Gastroesophageal sphincter (tissue), 4 donors: ENCODE measurements at regions not wholly inside any gene's neighbourhood (a gene's known extent, or its start where the extent isn't known, plus 50 kb on each side); places are given as distances from the start of the nearest gene placed in this dataset.

Experiments used
- ATAC-seq: fragments of 150-250 bp; one replicate; pipeline ENCODE4 v1.9.1; 2016; ENCODE audit warnings: mild to moderate bottlenecking, moderate library complexity
- H3K27ac ChIP-seq, 4 donors: fragments of 200-600 bp; sonication (generic) in 3 of 4; 1 replicate in 3 of 4; 2 replicates in 1 of 4; pipeline ENCODE4 v1.5.1; 2016 to 2019
- H3K27me3 ChIP-seq: fragments of 200-600 bp; sonication (generic); one replicate; pipeline ENCODE4 v1.5.1; 2019
- H3K36me3 ChIP-seq, 2 donors: fragments of 200-600 bp; sonication (generic); one replicate each; pipeline ENCODE4 v1.5.1; 2019; ENCODE audit warnings: control low read depth in 1 of 2
- H3K4me1 ChIP-seq, 3 donors: fragments of 200-600 bp; sonication (generic); 1 replicate in 2 of 3; 2 replicates in 1 of 3; pipeline ENCODE4 v1.5.1; 2016 to 2019; ENCODE audit warnings: control low read depth in 2 of 3
- H3K4me3 ChIP-seq, 2 donors: fragments of 200-600 bp; sonication (generic); one replicate each; pipeline ENCODE4 v1.5.1; 2019; ENCODE audit warnings: mild to moderate bottlenecking in 1 of 2, moderate library complexity in 1 of 2
- H3K9me3 ChIP-seq, 3 donors: fragments of 200-600 bp; sonication (generic); one replicate each; pipeline ENCODE4 v1.5.1; 2017 to 2019; ENCODE audit warnings: control low read depth in 2 of 3
- EP300 ChIP-seq: sonication (generic); formaldehyde crosslinking; IDR thresholded peaks from one replicate; pipeline ENCODE4 v1.6.1; 2017; ENCODE audit warnings: antibody characterized with exemption, mild to moderate bottlenecking
- POLR2A ChIP-seq, 2 donors: fragments of 450-650 bp; IDR thresholded peaks; one replicate each; pipeline ENCODE4 v1.6.1; 2017; ENCODE audit warnings: antibody characterized with exemption in 2 of 2, mild to moderate bottlenecking in 2 of 2, moderate library complexity in 1 of 2
- POLR2AphosphoS5 ChIP-seq: sonication (generic); formaldehyde crosslinking; IDR thresholded peaks from one replicate; pipeline ENCODE4 v1.6.1; 2017; ENCODE audit warnings: antibody characterized with exemption
- WGBS, 2 donors: methylation state at CpG; one replicate each; pipeline ENCODE4 v1.1.5; 2018; ENCODE audit warnings: low coverage in 1 of 2; 5-methylcytosine and 5-hydroxymethylcytosine counted together
- TF ChIP-seq, protein P1 (sequence below), 4 experiments: fragments of 200-600 bp in 2 of 4; fragments of 450-650 bp in 2 of 4; sonication (generic) in 1 of 4; IDR thresholded peaks; one replicate each; pipeline ENCODE4 v1.5.1; 2017 to 2019; ENCODE audit warnings: antibody characterized with exemption in 4 of 4, mild to moderate bottlenecking in 2 of 4, moderate library complexity in 2 of 4

GRCh38 chr6:44762496-44762895 lies 375.0 kb downstream of the CDC5L start:
- Histone ChIP-seq H3K9me3 (peaks cover 0 to 47% (median 0%) of the 10 kb centered on the region in 3 donors), H3K36me3 (no peaks in the 10 kb centered on the region), H3K4me1 (no peaks in the 10 kb centered on the region), H3K4me3 (no peak overlapping the region), H3K27me3 (no peaks in the 10 kb centered on the region), H3K27ac (no peak overlapping the region)
- 80 to 100% methylated on average over 1 of the region's 1 CpG for WGBS, 2 donors
- TF ChIP-seq, protein P1, sequence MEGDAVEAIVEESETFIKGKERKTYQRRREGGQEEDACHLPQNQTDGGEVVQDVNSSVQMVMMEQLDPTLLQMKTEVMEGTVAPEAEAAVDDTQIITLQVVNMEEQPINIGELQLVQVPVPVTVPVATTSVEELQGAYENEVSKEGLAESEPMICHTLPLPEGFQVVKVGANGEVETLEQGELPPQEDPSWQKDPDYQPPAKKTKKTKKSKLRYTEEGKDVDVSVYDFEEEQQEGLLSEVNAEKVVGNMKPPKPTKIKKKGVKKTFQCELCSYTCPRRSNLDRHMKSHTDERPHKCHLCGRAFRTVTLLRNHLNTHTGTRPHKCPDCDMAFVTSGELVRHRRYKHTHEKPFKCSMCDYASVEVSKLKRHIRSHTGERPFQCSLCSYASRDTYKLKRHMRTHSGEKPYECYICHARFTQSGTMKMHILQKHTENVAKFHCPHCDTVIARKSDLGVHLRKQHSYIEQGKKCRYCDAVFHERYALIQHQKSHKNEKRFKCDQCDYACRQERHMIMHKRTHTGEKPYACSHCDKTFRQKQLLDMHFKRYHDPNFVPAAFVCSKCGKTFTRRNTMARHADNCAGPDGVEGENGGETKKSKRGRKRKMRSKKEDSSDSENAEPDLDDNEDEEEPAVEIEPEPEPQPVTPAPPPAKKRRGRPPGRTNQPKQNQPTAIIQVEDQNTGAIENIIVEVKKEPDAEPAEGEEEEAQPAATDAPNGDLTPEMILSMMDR (IDR thresholded peaks at IDR 0.05) = no peak
- TF ChIP-seq POLR2A (IDR thresholded peaks at IDR 0.05) (no peak), POLR2AphosphoS5 (no peak), EP300 (no peak)
- no peak for ATAC-seq

DNA sequence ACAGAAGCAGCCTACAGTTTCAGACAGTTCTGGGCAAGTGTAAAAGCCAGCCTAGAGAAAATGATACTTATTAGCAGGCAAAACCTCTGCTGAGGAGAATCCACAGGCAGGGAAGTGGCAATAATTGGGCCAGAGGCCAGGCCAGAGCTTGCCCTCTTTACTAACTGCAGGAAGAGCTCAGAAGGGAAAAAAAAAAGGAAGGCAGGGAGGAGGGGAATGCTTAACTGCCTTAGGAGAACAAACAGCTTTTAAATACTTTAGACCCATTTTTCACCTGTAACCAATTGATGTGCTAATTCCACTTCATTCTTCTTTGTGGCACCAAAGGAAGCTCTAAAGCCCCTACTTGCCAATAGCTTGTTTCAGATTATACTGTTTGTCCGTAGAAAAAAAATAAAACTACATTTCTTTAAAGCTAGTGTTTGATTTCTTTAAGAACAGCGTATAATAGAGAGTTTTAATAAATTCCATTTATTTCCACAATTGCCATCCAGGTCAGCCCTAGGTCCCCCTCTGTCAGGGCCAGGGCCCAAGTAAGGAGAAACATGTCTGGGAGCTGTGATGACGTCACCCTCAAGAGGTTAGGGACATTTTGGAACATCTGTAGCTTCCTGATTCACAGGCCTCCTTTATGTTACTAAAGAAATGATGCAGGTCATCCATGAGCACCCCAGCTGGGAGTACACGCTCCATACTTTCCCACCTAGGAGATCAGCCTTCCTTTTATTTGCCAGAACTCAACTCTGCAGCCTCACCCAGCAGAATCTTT lies 384.3 kb downstream of the CDC5L start:
- ATAC-seq = no peak
- no peaks in the 10 kb centered on the region for H3K36me3 ChIP-seq
- no peak overlapping the region for H3K4me3 ChIP-seq
- no peaks in the 10 kb centered on the region for H3K4me1 ChIP-seq
- WGBS, 2 donors = 77 to 86% methylated on average over 2 to 4 of the region's 4 CpGs
- H3K27ac ChIP-seq = no peak overlapping the region
- peaks cover 0 to 6% (median 0%) of the 10 kb centered on the region in 3 donors for H3K9me3 ChIP-seq
- no peaks in the 10 kb centered on the region for H3K27me3 ChIP-seq
- TF ChIP-seq EP300 (no peak), POLR2A (IDR thresholded peaks at IDR 0.05) (no peak), POLR2AphosphoS5 (no peak)
- TF ChIP-seq, protein P1 (IDR thresholded peaks at IDR 0.05) = no peak

DNA sequence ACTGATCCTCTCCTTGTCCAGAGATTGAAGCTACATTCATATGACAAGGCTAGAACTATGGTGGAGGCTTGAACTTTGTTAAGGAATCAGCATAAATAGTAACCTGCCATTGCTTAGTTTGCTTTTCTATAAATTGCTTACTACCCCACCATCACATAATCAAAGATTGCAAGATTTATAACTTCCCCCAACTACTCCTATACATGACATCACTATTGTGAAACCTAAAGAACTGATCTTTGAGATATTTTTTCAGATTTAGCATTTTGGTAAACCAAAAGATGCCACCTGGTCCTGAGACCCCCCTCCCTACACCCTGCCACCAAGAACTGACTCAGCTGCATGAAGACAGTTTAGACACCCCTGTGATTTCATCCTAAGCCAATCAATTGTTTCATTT lies 385.3 kb downstream of the CDC5L start:
- TF ChIP-seq, protein P1 (IDR thresholded peaks at IDR 0.05) = no peak
- no peak for TF ChIP-seq EP300
- TF ChIP-seq POLR2A (IDR thresholded peaks at IDR 0.05) = no peak
- TF ChIP-seq POLR2AphosphoS5 = no peak

DNA sequence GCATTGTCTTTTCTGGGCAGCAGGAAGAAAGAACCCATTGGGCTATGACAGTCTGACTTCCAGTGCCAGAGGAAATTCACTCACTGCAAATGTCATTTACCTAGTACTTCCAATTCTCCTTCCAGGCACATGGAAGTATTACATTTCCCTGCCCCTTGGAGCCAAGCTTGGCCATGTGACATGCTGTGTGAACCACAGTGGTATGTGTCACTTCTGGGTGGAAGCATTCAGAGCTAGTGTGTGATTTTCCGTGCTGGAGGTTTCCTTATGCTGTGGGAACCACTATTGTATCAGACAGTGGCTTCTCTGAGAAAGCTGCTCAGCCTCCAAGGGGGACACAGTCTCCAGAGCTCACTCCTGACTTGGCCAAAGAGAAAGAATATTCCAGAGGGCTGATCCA lies 387.6 kb downstream of the CDC5L start:
- Histone ChIP-seq H3K27me3 (no peaks in the 10 kb centered on the region), H3K27ac (no peak overlapping the region), H3K9me3 (peaks cover 0 to 2% (median 0%) of the 10 kb centered on the region in 3 donors), H3K36me3 (no peaks in the 10 kb centered on the region), H3K4me3 (no peak overlapping the region), H3K4me1 (no peaks in the 10 kb centered on the region)
- ATAC-seq = no peak
- no peak for TF ChIP-seq POLR2A (IDR thresholded peaks at IDR 0.05)
- TF ChIP-seq EP300 = no peak
- no CpG with 5 or more reads among the region's 1 CpG for WGBS, 2 donors

More for the DNA sequence above, 385.3 kb downstream of the CDC5L start:
- no peak overlapping the region for H3K27ac ChIP-seq
- H3K9me3 ChIP-seq = peaks cover 0 to 6% (median 0%) of the 10 kb centered on the region in 3 donors
- no peaks in the 10 kb centered on the region for H3K36me3 ChIP-seq
- H3K27me3 ChIP-seq = no peaks in the 10 kb centered on the region
- ATAC-seq = no peak
- no peaks in the 10 kb centered on the region for H3K4me1 ChIP-seq
- H3K4me3 ChIP-seq = no peak overlapping the region

DNA sequence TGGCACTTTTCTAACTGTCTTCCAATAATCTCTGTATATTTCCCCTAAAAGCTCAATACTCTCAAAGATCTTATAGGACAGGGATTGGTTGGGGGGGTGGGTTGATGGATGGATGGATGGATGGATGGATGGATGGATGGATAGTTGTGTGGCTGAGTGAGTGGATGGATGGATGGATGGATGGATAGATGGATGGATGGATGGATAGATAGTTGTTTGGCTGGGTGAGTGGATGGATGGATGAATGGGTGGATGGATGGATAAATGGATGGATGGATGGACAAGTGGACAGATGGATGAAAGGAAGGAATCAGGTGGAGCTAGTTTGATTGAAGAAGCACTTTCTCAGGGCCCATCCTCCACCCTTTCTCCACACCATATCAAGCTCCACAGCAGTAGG lies 388.8 kb downstream of the CDC5L start:
- H3K4me1 ChIP-seq = no peaks in the 10 kb centered on the region
- no peaks in the 10 kb centered on the region for H3K36me3 ChIP-seq
- no peak for ATAC-seq
- no peak overlapping the region for H3K4me3 ChIP-seq
- no peak overlapping the region for H3K27ac ChIP-seq
- no peaks in the 10 kb centered on the region for H3K27me3 ChIP-seq
- TF ChIP-seq, protein P1 (IDR thresholded peaks at IDR 0.05) = no peak
- no peaks in the 10 kb centered on the region for H3K9me3 ChIP-seq
